Loucy (cell line): ENCODE measurements at regions not wholly inside any gene's neighbourhood (a gene's known extent, or its start where the extent isn't known, plus 50 kb on each side); places are given as distances from the start of the nearest gene placed in this dataset.

Experiments
- H2AFZ ChIP-seq: fragments of 200-600 bp; sonication (generic); 2 replicates; pipeline ENCODE4 v1.6.0; 2016; ENCODE audit warnings: antibody characterized with exemption, mild to moderate bottlenecking, low read length, moderate library complexity
- H3F3A ChIP-seq: fragments of 200-600 bp; 2 replicates; pipeline ENCODE4 v1.6.0; 2016; ENCODE audit warnings: antibody characterized with exemption, low read depth, mild to moderate bottlenecking
- H3K27me3 ChIP-seq: fragments of 200-600 bp; sonication (generic); 2 replicates; pipeline ENCODE4 v1.6.1; 2014; ENCODE audit warnings: low read length, mild to moderate bottlenecking; ENCODE audit not compliant: insufficient read depth, poor library complexity, severe bottlenecking
- H3K36me3 ChIP-seq: fragments of 200-600 bp; sonication (generic); 2 replicates; pipeline ENCODE4 v1.6.1; 2016; ENCODE audit warnings: low read length; ENCODE audit not compliant: insufficient read depth
- H3K4me1 ChIP-seq: fragments of 200-600 bp; sonication (generic); 2 replicates; pipeline ENCODE4 v1.5.1; 2014; ENCODE audit warnings: low read length, mild to moderate bottlenecking; ENCODE audit not compliant: insufficient read depth, poor library complexity, severe bottlenecking
- H3K4me2 ChIP-seq: fragments of 200-600 bp; sonication (generic); 2 replicates; pipeline ENCODE4 v1.6.0; 2014; ENCODE audit warnings: antibody characterized with exemption, low read length, low read depth, mild to moderate bottlenecking; ENCODE audit not compliant: poor library complexity, severe bottlenecking
- H3K4me3 ChIP-seq: fragments of 200-600 bp; sonication (generic); 2 replicates; pipeline ENCODE4 v1.5.1; 2014; ENCODE audit warnings: low read length, mild to moderate bottlenecking, mixed read lengths; ENCODE audit not compliant: poor library complexity, severe bottlenecking
- H3K79me2 ChIP-seq: fragments of 200-600 bp; sonication (generic); 2 replicates; pipeline ENCODE4 v1.6.1; 2014; ENCODE audit warnings: low read length; ENCODE audit not compliant: insufficient read depth
- H3K9ac ChIP-seq: fragments of 200-600 bp; sonication (generic); 2 replicates; pipeline ENCODE4 v1.6.0; 2014; ENCODE audit warnings: mild to moderate bottlenecking, low read depth, low read length, moderate library complexity; ENCODE audit not compliant: poor library complexity, severe bottlenecking
- H3K9me2 ChIP-seq: fragments of 200-600 bp; sonication (generic); replicated peaks from 2 replicates; pipeline ENCODE4 v1.6.1; 2016; ENCODE audit warnings: low read depth, low read length, mixed read lengths
- H3K9me3 ChIP-seq: fragments of 200-600 bp; sonication (generic); 2 replicates; pipeline ENCODE4 v1.6.1; 2014; ENCODE audit warnings: mild to moderate bottlenecking, antibody characterized with exemption, low read length, low read depth; ENCODE audit not compliant: insufficient read depth
- H4K20me1 ChIP-seq: fragments of 200-600 bp; sonication (generic); 2 replicates; pipeline ENCODE4 v1.6.0; 2014; ENCODE audit warnings: antibody characterized with exemption, low read length, mild to moderate bottlenecking; ENCODE audit not compliant: insufficient read depth, poor library complexity, severe bottlenecking
- EZH2phosphoT487 ChIP-seq: fragments of 200-600 bp; IDR thresholded peaks from 2 replicates; pipeline ENCODE4 v1.6.1; 2018; ENCODE audit warnings: antibody characterized with exemption, mild to moderate bottlenecking, moderate library complexity, borderline replicate concordance
- TF ChIP-seq, protein P1 (sequence below): fragments of 200-600 bp; sonication (generic); conservative IDR thresholded peaks from 2 replicates; pipeline ENCODE4 v1.5.1; 2014; ENCODE audit warnings: mild to moderate bottlenecking, antibody characterized with exemption, low read length

DNA sequence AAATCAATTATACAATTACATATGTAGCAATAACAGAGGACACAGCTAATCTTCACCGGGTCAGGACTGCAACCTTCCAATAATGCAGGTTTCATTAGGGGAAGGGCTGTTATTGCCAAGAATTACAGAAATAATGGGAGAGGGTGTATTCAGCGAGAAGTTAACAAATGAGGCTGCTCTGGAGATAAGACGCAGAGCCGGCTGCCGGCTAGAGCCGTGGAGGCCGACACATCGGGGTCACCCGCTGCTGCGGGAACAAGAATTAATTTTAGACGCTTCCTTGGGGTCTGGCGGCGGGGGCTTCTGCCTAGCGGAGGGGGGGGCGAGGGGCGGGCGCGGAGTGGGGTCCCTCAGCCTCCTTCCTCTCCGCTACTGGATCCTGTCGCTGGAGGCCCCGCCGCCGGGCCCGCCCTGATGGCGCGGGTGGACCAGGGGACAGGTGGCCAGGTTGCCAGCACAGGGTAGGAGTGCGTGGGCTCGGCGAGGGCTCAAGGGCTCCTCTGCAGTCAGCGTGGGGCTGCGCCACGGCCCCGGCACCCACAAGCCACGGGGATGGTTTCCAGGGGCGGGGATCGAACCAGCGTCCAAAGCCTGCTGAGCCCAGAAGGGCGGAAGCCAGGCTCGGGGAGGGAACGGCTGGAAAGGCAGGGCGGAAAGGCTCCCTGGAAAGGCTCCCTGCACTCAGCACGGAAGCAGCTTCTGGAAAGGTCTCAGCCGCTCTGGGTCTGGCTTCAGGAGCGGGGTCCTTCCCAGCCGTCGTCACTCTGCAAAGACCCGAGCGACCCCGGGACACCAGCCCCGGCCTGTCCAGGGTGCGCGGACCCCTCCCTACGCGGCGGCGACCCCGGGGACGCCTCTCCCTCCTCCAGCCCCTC is 113.8 kb upstream of the NKX1-1 start:
- Histone ChIP-seq H2AFZ (no peak overlapping the region), H3K79me2 (no peaks in the 10 kb centered on the region), H3K4me1 (no peaks in the 10 kb centered on the region), H3K4me2 (no peak overlapping the region), H3K27me3 (no peaks in the 10 kb centered on the region), H3F3A (no peaks in the 10 kb centered on the region), H3K4me3 (no peak overlapping the region), H4K20me1 (no peaks in the 10 kb centered on the region), H3K9ac (no peak overlapping the region), H3K36me3 (no peaks in the 10 kb centered on the region), H3K9me3 (peaks cover 16% of the 10 kb centered on the region; the same call in 1 of the 2 replicates), H3K9me2 (no peaks in the 10 kb centered on the region)
- TF ChIP-seq EZH2phosphoT487: no peak
- TF ChIP-seq, protein P1, sequence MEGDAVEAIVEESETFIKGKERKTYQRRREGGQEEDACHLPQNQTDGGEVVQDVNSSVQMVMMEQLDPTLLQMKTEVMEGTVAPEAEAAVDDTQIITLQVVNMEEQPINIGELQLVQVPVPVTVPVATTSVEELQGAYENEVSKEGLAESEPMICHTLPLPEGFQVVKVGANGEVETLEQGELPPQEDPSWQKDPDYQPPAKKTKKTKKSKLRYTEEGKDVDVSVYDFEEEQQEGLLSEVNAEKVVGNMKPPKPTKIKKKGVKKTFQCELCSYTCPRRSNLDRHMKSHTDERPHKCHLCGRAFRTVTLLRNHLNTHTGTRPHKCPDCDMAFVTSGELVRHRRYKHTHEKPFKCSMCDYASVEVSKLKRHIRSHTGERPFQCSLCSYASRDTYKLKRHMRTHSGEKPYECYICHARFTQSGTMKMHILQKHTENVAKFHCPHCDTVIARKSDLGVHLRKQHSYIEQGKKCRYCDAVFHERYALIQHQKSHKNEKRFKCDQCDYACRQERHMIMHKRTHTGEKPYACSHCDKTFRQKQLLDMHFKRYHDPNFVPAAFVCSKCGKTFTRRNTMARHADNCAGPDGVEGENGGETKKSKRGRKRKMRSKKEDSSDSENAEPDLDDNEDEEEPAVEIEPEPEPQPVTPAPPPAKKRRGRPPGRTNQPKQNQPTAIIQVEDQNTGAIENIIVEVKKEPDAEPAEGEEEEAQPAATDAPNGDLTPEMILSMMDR: no peak

DNA sequence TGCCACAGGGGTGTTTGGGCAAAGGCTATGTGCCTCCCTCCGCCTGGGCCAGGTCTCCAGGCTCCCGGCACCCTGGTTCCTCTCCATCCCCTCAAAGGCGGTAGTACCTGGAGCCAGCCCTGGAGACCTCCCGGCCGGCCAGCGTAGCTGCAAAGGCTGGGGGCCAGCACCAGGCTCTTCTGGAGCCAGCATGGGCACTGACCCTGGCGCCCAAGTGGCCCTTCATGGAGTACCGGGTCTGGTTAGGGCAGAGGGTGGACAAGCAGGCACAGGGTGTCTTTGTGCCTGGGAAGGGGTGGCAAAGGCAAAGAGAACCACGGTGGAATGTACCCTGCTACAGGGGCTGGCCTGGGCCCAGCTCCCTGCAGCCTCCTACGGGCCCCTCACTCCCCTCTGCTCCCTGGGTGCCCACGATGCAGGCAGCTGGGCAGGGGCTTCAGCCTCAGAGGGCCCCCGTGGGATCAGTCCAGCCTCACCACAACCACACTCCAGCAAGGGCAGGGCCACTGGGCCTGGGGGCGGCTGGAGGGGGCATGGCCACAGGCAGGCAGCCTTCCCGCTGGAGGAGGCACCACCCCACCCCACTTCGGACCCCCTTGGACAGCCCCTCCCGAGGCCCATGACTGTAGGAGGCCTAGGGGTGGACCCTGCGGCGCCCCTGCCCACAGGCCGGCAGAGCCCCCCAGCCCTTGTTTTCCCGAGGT is 112.9 kb upstream of the NKX1-1 start:
- H3K9ac ChIP-seq: no peak overlapping the region
- peaks cover 15% of the 10 kb centered on the region; the same call in 1 of the 2 replicates for H3K9me3 ChIP-seq
- TF ChIP-seq, protein P1: no peak
- no peak for TF ChIP-seq EZH2phosphoT487
- no peak overlapping the region for H3K4me2 ChIP-seq
- no peak overlapping the region for H3K4me3 ChIP-seq
- no peaks in the 10 kb centered on the region for H3K79me2 ChIP-seq
- no peaks in the 10 kb centered on the region for H3K36me3 ChIP-seq
- no peaks in the 10 kb centered on the region for H4K20me1 ChIP-seq
- H3F3A ChIP-seq: no peaks in the 10 kb centered on the region
- no peaks in the 10 kb centered on the region for H3K9me2 ChIP-seq
- H2AFZ ChIP-seq: no peak overlapping the region
- H3K4me1 ChIP-seq: no peaks in the 10 kb centered on the region
- no peaks in the 10 kb centered on the region for H3K27me3 ChIP-seq

GRCh38 chr4:1517592-1518411 is 111.6 kb upstream of the NKX1-1 start:
- no peak overlapping the region for H3K9ac ChIP-seq
- no peaks in the 10 kb centered on the region for H3K79me2 ChIP-seq
- H3K36me3 ChIP-seq: no peaks in the 10 kb centered on the region
- H3K27me3 ChIP-seq: no peaks in the 10 kb centered on the region
- H3K4me3 ChIP-seq: no peak overlapping the region
- no peaks in the 10 kb centered on the region for H4K20me1 ChIP-seq
- no peak for TF ChIP-seq EZH2phosphoT487
- TF ChIP-seq, protein P1: no peak
- H3F3A ChIP-seq: no peaks in the 10 kb centered on the region
- H2AFZ ChIP-seq: no peak overlapping the region
- peaks cover 17% of the 10 kb centered on the region; the same call in 1 of the 2 replicates for H3K9me3 ChIP-seq
- H3K9me2 ChIP-seq: no peaks in the 10 kb centered on the region
- H3K4me2 ChIP-seq: no peak overlapping the region
- no peaks in the 10 kb centered on the region for H3K4me1 ChIP-seq
